CD14-positive monocyte (primary cell): ENCODE measurements at regions not wholly inside any gene's neighbourhood (a gene's known extent, or its start where the extent isn't known, plus 50 kb on each side); places are given as distances from the start of the nearest gene placed in this dataset.

Experiments
- DNase-seq, 3 donors: peaks; one replicate each; pipeline ENCODE4 v3.0.0-alpha.2; 2011 to 2022
- H2AFZ ChIP-seq: 2 replicates; pipeline ENCODE4 v1.6.0; 2012; ENCODE audit warnings: mild to moderate bottlenecking, low read depth, low read length, inconsistent platforms; ENCODE audit not compliant: insufficient read depth, poor library complexity, severe bottlenecking
- H3K27ac ChIP-seq, 2 donors: 1 replicate in 1 of 2; 2 replicates in 1 of 2; pipeline ENCODE4 v1.5.1; 2012 to 2013; ENCODE audit warnings: low read length in 2 of 2, control low read depth in 1 of 2, inconsistent platforms in 1 of 2, low read depth in 1 of 2, mild to moderate bottlenecking in 1 of 2
- H3K27me3 ChIP-seq, 2 donors: one replicate each; pipeline versions ENCODE4 v1.6.0 to v1.6.1; 2011 to 2013; ENCODE audit warnings: low read length in 2 of 2; ENCODE audit not compliant: control insufficient read depth in 2 of 2, insufficient read depth in 2 of 2
- H3K36me3 ChIP-seq, 2 donors: replicated peaks in 1 of 2; 1 replicate in 1 of 2; 2 replicates in 1 of 2; pipeline versions ENCODE4 v1.5.1 to v1.6.1; 2012 to 2013; ENCODE audit warnings: low read length in 2 of 2, control low read depth in 1 of 2, inconsistent platforms in 1 of 2, mild to moderate bottlenecking in 1 of 2; ENCODE audit not compliant: insufficient read depth in 2 of 2, control insufficient read depth in 1 of 2
- H3K4me1 ChIP-seq, 2 donors: 1 replicate in 1 of 2; 2 replicates in 1 of 2; pipeline versions ENCODE4 v1.5.1 to v1.6.1; 2012 to 2013; ENCODE audit warnings: low read length in 2 of 2, control low read depth in 1 of 2, inconsistent platforms in 1 of 2, mild to moderate bottlenecking in 1 of 2, moderate library complexity in 1 of 2; ENCODE audit not compliant: insufficient read depth in 2 of 2, control insufficient read depth in 1 of 2
- H3K4me2 ChIP-seq: replicated peaks from 2 replicates; pipeline ENCODE3; 2012; ENCODE audit warnings: low read length, moderate library complexity, mild to moderate bottlenecking; ENCODE audit not compliant: poor library complexity, severe bottlenecking; ENCODE audit errors: extremely low read depth
- H3K4me3 ChIP-seq, 3 experiments: fragments of 200-600 bp in 1 of 3; sonication (generic) in 1 of 3; replicated peaks in 1 of 3; 1 replicate in 2 of 3; 2 replicates in 1 of 3; pipeline ENCODE4 v1.5.1; 2011 to 2013; ENCODE audit warnings: low read length in 3 of 3, mild to moderate bottlenecking in 3 of 3, control low read depth in 2 of 3, low read depth in 2 of 3, inconsistent platforms in 1 of 3, moderate library complexity in 1 of 3
- H3K79me2 ChIP-seq: 2 replicates; pipeline ENCODE4 v1.6.0; 2012; ENCODE audit warnings: mild to moderate bottlenecking, control low read depth, inconsistent platforms, low read length, moderate library complexity; ENCODE audit not compliant: insufficient read depth
- H3K9ac ChIP-seq: 2 replicates; pipeline ENCODE4 v1.6.0; 2017; ENCODE audit warnings: low read length, mild to moderate bottlenecking; ENCODE audit not compliant: insufficient read depth, poor library complexity, severe bottlenecking
- H3K9me3 ChIP-seq, 2 donors: replicated peaks in 1 of 2; 1 replicate in 1 of 2; 2 replicates in 1 of 2; pipeline versions ENCODE4 v1.5.1 to v1.6.1; 2012 to 2013; ENCODE audit warnings: low read length in 2 of 2, control low read depth in 1 of 2; ENCODE audit not compliant: control insufficient read depth in 1 of 2, insufficient read depth in 1 of 2
- H4K20me1 ChIP-seq: 2 replicates; pipeline ENCODE4 v1.6.0; 2012; ENCODE audit warnings: mild to moderate bottlenecking, low read length, control low read depth, moderate library complexity; ENCODE audit not compliant: insufficient read depth
- H3K27ac Mint-ChIP-seq, 7 donors: one replicate each; pipeline ENCODE4 v1.8.0; 2020; ENCODE audit warnings: mild to moderate bottlenecking in 7 of 7, mixed read lengths in 7 of 7, moderate library complexity in 6 of 7, inconsistent platforms in 2 of 7
- H3K27me3 Mint-ChIP-seq, 3 donors: one replicate each; pipeline ENCODE4 v1.8.0; 2021 to 2022; ENCODE audit warnings: low read depth in 3 of 3, mild to moderate bottlenecking in 3 of 3, mixed read lengths in 3 of 3, moderate library complexity in 3 of 3, inconsistent platforms in 1 of 3
- H3K36me3 Mint-ChIP-seq, 2 donors: one replicate each; pipeline ENCODE4 v1.8.0; 2020; ENCODE audit warnings: mixed read lengths in 2 of 2, inconsistent platforms in 1 of 2, mild to moderate bottlenecking in 1 of 2
- H3K4me1 Mint-ChIP-seq: one replicate; pipeline ENCODE4 v1.8.0; 2020; ENCODE audit warnings: mild to moderate bottlenecking, mixed read lengths
- H3K4me3 Mint-ChIP-seq, 2 donors: one replicate each; pipeline ENCODE4 v1.8.0; 2020; ENCODE audit warnings: mild to moderate bottlenecking in 2 of 2, mixed read lengths in 2 of 2, moderate library complexity in 1 of 2
- H3K9me3 Mint-ChIP-seq, 7 donors: one replicate each; pipeline ENCODE4 v1.8.0; 2020 to 2022; ENCODE audit warnings: mixed read lengths in 7 of 7, mild to moderate bottlenecking in 6 of 7, moderate library complexity in 6 of 7, inconsistent platforms in 2 of 7
- WGBS: methylation state at CpG from one replicate; pipeline ENCODE4 v1.1.5; 2013; ENCODE audit warnings: missing lambda C conversion rate; ENCODE audit not compliant: insufficient coverage; 5-methylcytosine and 5-hydroxymethylcytosine counted together
- intact Hi-C, 2 donors: fragments of 100-400 bp; cut with micrococcal nuclease; formaldehyde crosslinking; loops; one replicate each; pipeline versions ENCODE4 v1.15.0 to v1.15.1; 2023
- TF ChIP-seq, protein P1 (sequence below): fragments of 200-600 bp; IDR thresholded peaks from one replicate; pipeline ENCODE4 v1.8.0; 2022; ENCODE audit warnings: antibody characterized with exemption, mild to moderate bottlenecking

DNA sequence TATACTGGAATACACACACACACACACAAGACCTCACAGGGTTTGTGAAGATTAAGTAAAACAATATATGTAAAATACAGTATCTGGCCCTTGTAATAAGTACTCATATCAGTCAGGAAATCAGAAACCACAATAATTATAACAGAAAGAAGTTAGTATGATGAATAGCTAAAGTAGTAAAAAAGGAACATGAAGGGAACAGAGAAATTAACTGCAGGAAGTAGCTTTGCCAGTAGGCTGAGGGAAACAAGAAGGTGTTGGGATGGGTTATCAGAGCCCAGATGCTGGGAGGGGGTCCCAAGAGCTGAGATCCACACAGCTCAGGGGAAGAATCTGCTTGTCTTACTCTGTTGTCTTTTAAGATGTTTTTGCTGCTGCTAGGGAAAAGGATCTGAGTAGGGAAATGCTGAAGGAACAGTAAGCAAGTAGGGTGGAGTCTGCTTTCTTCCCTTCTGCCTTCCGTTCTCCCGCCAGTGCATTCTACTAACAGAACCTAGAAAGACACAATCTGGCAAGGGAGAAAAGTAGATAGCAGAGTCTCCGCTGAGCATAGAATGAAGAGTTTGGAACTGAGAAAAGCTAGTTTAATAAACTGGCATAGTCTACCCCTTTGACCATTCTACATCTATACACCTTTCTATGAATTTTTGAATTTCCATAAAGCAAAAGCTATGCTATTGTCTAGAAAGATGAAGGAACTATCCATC is 55.3 kb upstream of the ALDH1A1 start:
- Histone ChIP-seq H3K4me3 (no peak overlapping the region), H3K4me1 (peaks cover 7 to 8% of the 10 kb centered on the region in 2 donors), H4K20me1 (no peaks in the 10 kb centered on the region), H3K36me3 (no peaks in the 10 kb centered on the region), H3K27me3 (no peaks in the 10 kb centered on the region), H3K27ac (no peak overlapping the region), H3K9ac (no peak overlapping the region), H3K4me2 (peak overlapping the region; percentile 33), H2AFZ (peak overlapping the region; percentile 58), H3K9me3 (no peaks in the 10 kb centered on the region), H3K79me2 (no peaks in the 10 kb centered on the region)
- intact Hi-C loops, result no loop called here
- H3K27me3 Mint-ChIP-seq, result no peaks in the 10 kb centered on the region
- H3K4me1 Mint-ChIP-seq, result peaks cover 23% of the 10 kb centered on the region
- H3K36me3 Mint-ChIP-seq, result no peaks in the 10 kb centered on the region
- peaks cover 0 to 2% (median 0%) of the 10 kb centered on the region in 7 donors for H3K9me3 Mint-ChIP-seq
- H3K4me3 Mint-ChIP-seq, result no peak overlapping the region
- no peak for DNase-seq
- no CpG with 5 or more reads among the region's 3 CpGs for WGBS
- TF ChIP-seq, protein P1, sequence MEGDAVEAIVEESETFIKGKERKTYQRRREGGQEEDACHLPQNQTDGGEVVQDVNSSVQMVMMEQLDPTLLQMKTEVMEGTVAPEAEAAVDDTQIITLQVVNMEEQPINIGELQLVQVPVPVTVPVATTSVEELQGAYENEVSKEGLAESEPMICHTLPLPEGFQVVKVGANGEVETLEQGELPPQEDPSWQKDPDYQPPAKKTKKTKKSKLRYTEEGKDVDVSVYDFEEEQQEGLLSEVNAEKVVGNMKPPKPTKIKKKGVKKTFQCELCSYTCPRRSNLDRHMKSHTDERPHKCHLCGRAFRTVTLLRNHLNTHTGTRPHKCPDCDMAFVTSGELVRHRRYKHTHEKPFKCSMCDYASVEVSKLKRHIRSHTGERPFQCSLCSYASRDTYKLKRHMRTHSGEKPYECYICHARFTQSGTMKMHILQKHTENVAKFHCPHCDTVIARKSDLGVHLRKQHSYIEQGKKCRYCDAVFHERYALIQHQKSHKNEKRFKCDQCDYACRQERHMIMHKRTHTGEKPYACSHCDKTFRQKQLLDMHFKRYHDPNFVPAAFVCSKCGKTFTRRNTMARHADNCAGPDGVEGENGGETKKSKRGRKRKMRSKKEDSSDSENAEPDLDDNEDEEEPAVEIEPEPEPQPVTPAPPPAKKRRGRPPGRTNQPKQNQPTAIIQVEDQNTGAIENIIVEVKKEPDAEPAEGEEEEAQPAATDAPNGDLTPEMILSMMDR, result no peak
- H3K27ac Mint-ChIP-seq, result peak overlapping the region in 1 of 7 donors; percentile 14

DNA sequence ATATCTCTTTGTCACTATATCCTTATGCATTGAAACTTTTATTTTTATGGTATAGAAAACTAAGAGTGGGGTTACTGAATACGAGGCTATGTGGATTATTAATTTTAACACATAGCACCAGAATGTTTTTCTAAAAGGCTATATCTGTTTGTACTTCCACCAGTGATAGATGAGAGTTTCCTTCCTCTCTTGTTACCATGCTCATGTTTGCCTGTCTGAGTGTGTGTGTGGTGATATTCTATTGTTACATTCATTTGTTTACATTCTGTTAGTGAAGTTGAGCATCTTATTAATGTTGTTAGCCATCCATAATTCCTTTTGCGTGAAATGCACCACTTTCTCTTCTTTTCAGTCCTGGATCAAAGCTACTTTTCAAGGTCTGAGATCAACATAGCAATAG is 54.1 kb upstream of the ALDH1A1 start:
- no peak overlapping the region for H3K4me3 ChIP-seq
- H3K27me3 Mint-ChIP-seq, result no peaks in the 10 kb centered on the region
- H3K9ac ChIP-seq, result no peak overlapping the region
- H3K9me3 ChIP-seq, result no peaks in the 10 kb centered on the region
- H3K36me3 Mint-ChIP-seq, result no peaks in the 10 kb centered on the region
- peaks cover 23% of the 10 kb centered on the region for H3K4me1 Mint-ChIP-seq
- DNase-seq, result no peak
- peak overlapping the region; percentile 21 for H2AFZ ChIP-seq
- intact Hi-C loops, result no loop called here
- TF ChIP-seq, protein P1, result no peak
- no peaks in the 10 kb centered on the region for H4K20me1 ChIP-seq
- 100% methylated on average over 1 of the region's 2 CpGs for WGBS
- H3K4me1 ChIP-seq, result peaks cover 7 to 8% of the 10 kb centered on the region in 2 donors
- no peak overlapping the region for H3K4me2 ChIP-seq
- no peak overlapping the region for H3K4me3 Mint-ChIP-seq
- no peak overlapping the region for H3K27ac Mint-ChIP-seq
- no peak overlapping the region for H3K27ac ChIP-seq
- H3K27me3 ChIP-seq, result no peaks in the 10 kb centered on the region
- H3K9me3 Mint-ChIP-seq, result peaks cover 0 to 3% (median 0%) of the 10 kb centered on the region in 7 donors
- H3K79me2 ChIP-seq, result no peaks in the 10 kb centered on the region
- no peaks in the 10 kb centered on the region for H3K36me3 ChIP-seq
